Left lobe of liver (tissue), 2 donors: ENCODE measurements at regions not wholly inside any gene's neighbourhood (a gene's known extent, or its start where the extent isn't known, plus 50 kb on each side); places are given as distances from the start of the nearest gene placed in this dataset.
"Not testable (repeated sequence)": the region's sequence is repeated elsewhere in the genome, so short reads cannot be mapped to it uniquely, and the experiment has no call there.

Experiments used
- ATAC-seq: fragments of 200-7000 bp; cut with Tn5 transposase; one replicate; pipeline ENCODE4 v1.9.1; 2020; ENCODE audit warnings: mild to moderate bottlenecking, moderate library complexity
- DNase-seq: peaks from one replicate; pipeline ENCODE4 v3.0.0-alpha.2; 2020; ENCODE audit warnings: low spot score
- donor health status: DM: no; HTN: no; CAD: no; lungs with moderate emphysema.
- donor health status: DM: no; HTN: yes; CAD: no.

- no peak for ATAC-seq
- DNase-seq = no peak
Observed at GRCh38 chr4:132646186-132646585, 502.9 kb upstream of the PCDH10 start.

GRCh38 chr4:132651196-132651595, 497.9 kb upstream of the PCDH10 start:
- no peak for DNase-seq
- no peak for ATAC-seq

GRCh38 chr4:132660181-132660580, 488.9 kb upstream of the PCDH10 start:
- ATAC-seq = no peak
- no peak for DNase-seq

- ATAC-seq (no peak), DNase-seq (no peak)
Observed at GRCh38 chr4:132662456-132662855, 486.6 kb upstream of the PCDH10 start.

GRCh38 chr4:132669786-132670185, 479.3 kb upstream of the PCDH10 start:
- DNase-seq (no peak), ATAC-seq (no peak)

- DNase-seq (no peak), ATAC-seq (no peak)
Observed at GRCh38 chr4:132670557-132670956, 478.5 kb upstream of the PCDH10 start.

GRCh38 chr4:132683957-132684356, 465.1 kb upstream of the PCDH10 start:
- no peak for DNase-seq

GRCh38 chr4:132691026-132691425, 458.1 kb upstream of the PCDH10 start:
- no peak for ATAC-seq
- DNase-seq = no peak

More at GRCh38 chr4:132683957-132684356, 465.1 kb upstream of the PCDH10 start:
- ATAC-seq = no peak

GRCh38 chr4:132691668-132692067, 457.4 kb upstream of the PCDH10 start:
- DNase-seq (no peak), ATAC-seq (no peak)

GRCh38 chr4:132694775-132695174, 454.3 kb upstream of the PCDH10 start:
- DNase-seq = no peak
- ATAC-seq = no peak

GRCh38 chr4:132697505-132697904, 451.6 kb upstream of the PCDH10 start:
- not testable (repeated sequence) for ATAC-seq, DNase-seq

GRCh38 chr4:132707955-132708354, 441.1 kb upstream of the PCDH10 start:
- no peak for DNase-seq
- no peak for ATAC-seq

GRCh38 chr4:132709056-132709455, 440.0 kb upstream of the PCDH10 start:
- no peak for ATAC-seq
- no peak for DNase-seq

GRCh38 chr4:132710971-132711370, 438.1 kb upstream of the PCDH10 start:
- ATAC-seq (no peak), DNase-seq (no peak)

GRCh38 chr4:132737344-132737743, 411.8 kb upstream of the PCDH10 start:
- DNase-seq = no peak
- ATAC-seq = no peak

- ATAC-seq = no peak
Observed at GRCh38 chr4:132759199-132759780, 389.8 kb upstream of the PCDH10 start.

GRCh38 chr4:132763465-132763864, 385.6 kb upstream of the PCDH10 start:
- DNase-seq (no peak), ATAC-seq (no peak)

More at GRCh38 chr4:132759199-132759780, 389.8 kb upstream of the PCDH10 start:
- DNase-seq = no peak

- ATAC-seq = no peak
Observed at GRCh38 chr4:132767901-132768300, 381.2 kb upstream of the PCDH10 start.

GRCh38 chr4:132770776-132771175, 378.3 kb upstream of the PCDH10 start:
- no peak for DNase-seq

More at GRCh38 chr4:132767901-132768300, 381.2 kb upstream of the PCDH10 start:
- no peak for DNase-seq

GRCh38 chr4:132792310-132792709, 356.8 kb upstream of the PCDH10 start:
- DNase-seq (no peak), ATAC-seq (no peak)

More at GRCh38 chr4:132770776-132771175, 378.3 kb upstream of the PCDH10 start:
- ATAC-seq = no peak

GRCh38 chr4:132797856-132798255, 351.2 kb upstream of the PCDH10 start:
- ATAC-seq (no peak), DNase-seq (no peak)

- no peak for DNase-seq
- no peak for ATAC-seq
Observed at GRCh38 chr4:132809298-132810032, 339.6 kb upstream of the PCDH10 start.
